NCI-H146 treated with DMSO at 0.1 percent for 48 hours (cell line): ENCODE measurements at regions not wholly inside any gene's neighbourhood (a gene's known extent, or its start where the extent isn't known, plus 50 kb on each side); places are given as distances from the start of the nearest gene placed in this dataset.

ENCODE experiments used
- DNase-seq: peaks from one replicate; lab custom pipeline; 2025; ENCODE audit not compliant: unreplicated experiment; lab: John Stamatoyannopoulos, UW

DNA sequence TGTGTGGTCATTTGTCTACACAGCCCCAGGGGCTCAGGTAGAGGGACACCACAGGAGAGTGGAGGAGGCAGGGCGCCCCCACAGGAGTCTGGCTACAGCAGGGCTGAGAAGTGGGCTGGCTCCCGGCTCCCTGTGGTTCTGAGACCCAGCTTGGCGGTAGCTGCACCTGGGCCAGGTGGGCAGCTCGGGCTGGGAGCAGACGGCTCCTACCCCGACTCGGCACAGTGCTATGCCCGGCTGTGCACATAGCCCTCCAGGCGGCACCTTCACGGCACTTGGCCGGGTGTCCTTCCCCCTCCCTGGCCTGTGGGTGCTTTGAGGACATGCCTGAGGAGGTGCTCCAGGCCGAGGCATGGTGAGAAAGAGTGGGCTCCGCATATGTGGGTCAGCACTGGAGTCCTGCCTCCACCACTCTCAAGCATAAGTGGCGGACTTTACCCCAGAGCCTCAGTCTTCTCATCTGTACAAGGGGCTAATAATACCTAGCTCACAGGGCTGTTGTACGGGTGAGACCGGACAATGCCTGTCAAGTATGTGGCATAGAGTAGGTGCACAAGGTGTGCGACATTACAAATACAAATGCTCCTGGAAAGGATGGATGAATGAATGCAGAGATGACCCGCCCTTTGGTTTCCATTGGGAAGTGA lies 50.1 kb upstream of the JPH3 start:
- DNase-seq: no peak

- no peak for DNase-seq
Measured at GRCh38 chr16:87551487-87551886, 50.8 kb upstream of the JPH3 start.

- no peak for DNase-seq
Measured at GRCh38 chr16:87550495-87550961, 51.8 kb upstream of the JPH3 start.

DNA sequence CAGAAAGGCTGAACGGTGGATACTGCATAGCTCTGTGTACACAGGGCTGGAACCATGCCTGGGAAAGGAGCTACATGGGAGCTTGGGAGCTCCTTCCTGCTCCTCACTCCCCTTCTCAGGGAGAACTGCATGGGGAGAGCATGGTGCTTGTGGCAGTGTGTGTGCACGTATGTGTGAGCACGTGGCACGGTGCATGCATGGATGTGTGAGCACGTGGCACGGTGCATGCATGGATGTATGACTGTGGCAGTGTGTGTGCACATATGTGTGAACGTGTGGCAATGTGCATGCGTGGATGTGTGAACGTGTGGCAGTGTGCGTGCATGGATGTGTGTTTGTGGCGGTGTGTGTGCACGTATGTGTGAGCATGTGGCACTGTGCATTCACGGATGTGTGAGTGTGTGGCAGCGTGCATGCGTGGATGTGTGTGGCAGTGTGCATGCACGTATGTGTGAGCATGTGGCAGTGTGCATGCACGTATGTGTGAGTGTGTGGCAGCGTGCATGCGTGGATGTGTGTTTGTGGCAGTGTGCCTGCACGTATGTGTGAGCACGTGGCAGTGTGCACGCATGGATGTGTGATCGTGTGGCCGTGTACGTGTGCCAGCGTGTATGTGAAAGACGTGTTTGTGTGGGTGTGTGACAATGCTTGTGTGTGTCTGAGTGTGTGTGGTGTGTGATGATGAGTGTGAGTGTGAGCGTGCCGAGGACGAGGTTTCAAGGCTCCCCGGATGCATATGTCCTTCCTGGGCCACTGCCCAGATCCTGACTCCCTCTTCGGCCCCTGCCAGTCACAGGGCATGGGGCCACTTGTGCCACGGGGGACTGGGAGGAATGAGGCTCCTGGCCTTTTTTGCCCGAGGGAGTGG lies 52.4 kb upstream of the JPH3 start:
- DNase-seq: no peak

GRCh38 chr16:87548046-87548445 lies 54.3 kb upstream of the JPH3 start:
- DNase-seq: no peak

GRCh38 chr16:87543436-87544191 lies 50.8 kb upstream of the ZCCHC14 start:
- no peak for DNase-seq

- DNase-seq: peak; percentile 31
Measured at GRCh38 chr16:87542531-87543102, 49.8 kb upstream of the ZCCHC14 start.
